Keratinocyte (primary cell): ENCODE measurements at regions not wholly inside any gene's neighbourhood (a gene's known extent, or its start where the extent isn't known, plus 50 kb on each side); places are given as distances from the start of the nearest gene placed in this dataset.

Experiments used
- DNase-seq: peaks from one replicate; pipeline ENCODE4 v3.0.0-alpha.2; 2011; ENCODE audit warnings: low read depth, missing footprints, low spot score
- FAIRE-seq: peaks from 2 replicates; lab custom pipeline; 2011; peaks lifted over from hg19 to GRCh38; lab: Jason Lieb, UNC
- H2AFZ ChIP-seq: 2 replicates; pipeline ENCODE4 v1.6.0; 2012; ENCODE audit warnings: low read length, control low read depth, inconsistent platforms; ENCODE audit not compliant: control insufficient read depth
- H3K27ac ChIP-seq: 2 replicates; pipeline ENCODE4 v1.5.1; 2011; ENCODE audit warnings: low read length; ENCODE audit not compliant: control insufficient read depth, insufficient read depth
- H3K27me3 ChIP-seq: 3 replicates; pipeline ENCODE4 v1.6.0; 2011; ENCODE audit warnings: low read length; ENCODE audit not compliant: control insufficient read depth, insufficient read depth; ENCODE audit errors: extremely low read depth
- H3K36me3 ChIP-seq, 2 experiments: 2 replicates in 1 of 2; 3 replicates in 1 of 2; pipeline ENCODE4 v1.5.1; 2011; ENCODE audit warnings: low read length in 2 of 2, mild to moderate bottlenecking in 1 of 2; ENCODE audit not compliant: control insufficient read depth in 2 of 2, insufficient read depth in 2 of 2; ENCODE audit errors: extremely low read depth in 1 of 2
- H3K4me1 ChIP-seq: 3 replicates; pipeline ENCODE4 v1.5.1; 2011; ENCODE audit warnings: low read length; ENCODE audit not compliant: control insufficient read depth, insufficient read depth; ENCODE audit errors: extremely low read depth
- H3K4me2 ChIP-seq: 3 replicates; pipeline ENCODE4 v1.6.0; 2011; ENCODE audit warnings: low read depth, low read length; ENCODE audit not compliant: control insufficient read depth, insufficient read depth; ENCODE audit errors: extremely low read depth
- H3K4me3 ChIP-seq, 3 experiments: fragments of 200-600 bp in 1 of 3; sonication (generic) in 1 of 3; 2 replicates in 2 of 3; 3 replicates in 1 of 3; pipeline ENCODE4 v1.5.1; 2011 to 2016; ENCODE audit warnings: low read length in 3 of 3, mild to moderate bottlenecking in 3 of 3, control low read depth in 2 of 3, inconsistent platforms in 1 of 3, low read depth in 1 of 3, mixed read lengths in 1 of 3, mixed run types in 1 of 3, moderate library complexity in 1 of 3; ENCODE audit not compliant: control insufficient read depth in 2 of 3, insufficient read depth in 2 of 3; ENCODE audit errors: extremely low read depth in 1 of 3
- H3K79me2 ChIP-seq: 2 replicates; pipeline ENCODE4 v1.6.0; 2012; ENCODE audit warnings: low read length; ENCODE audit not compliant: control insufficient read depth, insufficient read depth
- H3K9ac ChIP-seq: 3 replicates; pipeline ENCODE4 v1.6.0; 2011; ENCODE audit warnings: low read length; ENCODE audit not compliant: control insufficient read depth, insufficient read depth; ENCODE audit errors: extremely low read depth
- H3K9me1 ChIP-seq: 3 replicates; pipeline ENCODE4 v1.6.0; 2011; ENCODE audit warnings: low read length; ENCODE audit not compliant: control insufficient read depth, insufficient read depth; ENCODE audit errors: extremely low read depth
- H3K9me3 ChIP-seq: 2 replicates; pipeline ENCODE4 v1.5.1; 2012; ENCODE audit warnings: low read depth, low read length; ENCODE audit not compliant: control insufficient read depth
- H4K20me1 ChIP-seq: 3 replicates; pipeline ENCODE4 v1.6.0; 2011; ENCODE audit warnings: low read length; ENCODE audit not compliant: control insufficient read depth, insufficient read depth; ENCODE audit errors: extremely low read depth
- CTCF ChIP-seq, 3 experiments: IDR thresholded peaks in 1 of 3; conservative IDR thresholded peaks in 1 of 3; optimal IDR thresholded peaks in 1 of 3; 2 replicates in 2 of 3; 3 replicates in 1 of 3; pipeline versions ENCODE3 to v1.5.1; 2011; ENCODE audit warnings: low read length in 3 of 3, mild to moderate bottlenecking in 3 of 3, moderate library complexity in 2 of 3, control low read depth in 1 of 3, inconsistent platforms in 1 of 3; ENCODE audit not compliant: insufficient read depth in 2 of 3; ENCODE audit errors: extremely low read depth in 1 of 3
- EZH2 ChIP-seq: IDR thresholded peaks from one replicate; pipeline ENCODE4 v1.6.1; 2012; ENCODE audit warnings: inconsistent platforms, mild to moderate bottlenecking, low read length, moderate library complexity
- dilution Hi-C: fragments of 300-500 bp; cut with MboI; formaldehyde crosslinking; loops from one replicate; pipeline ENCODE4 v1.7.0; 2020; ENCODE audit warnings: low sequenced_read_pairs; ENCODE audit not compliant: extremely low pct_ligation_motif_present

- DNase-seq: no peak
- Histone ChIP-seq H3K79me2 (no peaks in the 10 kb centered on the region), H3K27ac (no peak overlapping the region), H3K9me1 (no peaks in the 10 kb centered on the region), H3K27me3 (no peaks in the 10 kb centered on the region), H3K4me1 (no peaks in the 10 kb centered on the region), H3K4me3 (no peak overlapping the region), H4K20me1 (no peaks in the 10 kb centered on the region), H2AFZ (no peak overlapping the region), H3K4me2 (no peak overlapping the region), H3K9me3 (no peaks in the 10 kb centered on the region), H3K36me3 (no peaks in the 10 kb centered on the region), H3K9ac (no peak overlapping the region)
- no peak for TF ChIP-seq CTCF (optimal IDR thresholded peaks at IDR 0.05 in 1 of 3, IDR thresholded peaks at IDR 0.05 in 1 of 3, conservative IDR thresholded peaks at IDR 0.05 in 1 of 3; ENCODE audit: extremely low read depth in 1 of 3, insufficient read depth in 2 of 3, low read length in 3 of 3)
- TF ChIP-seq EZH2: no peak
- dilution Hi-C loops: no loop called here
- FAIRE-seq: no peak
Measured at GRCh38 chr13:90201202-90201601, 1146.3 kb upstream of the MIR17HG start.

- no peaks in the 10 kb centered on the region for H3K9me1 ChIP-seq
- H3K4me3 ChIP-seq: no peak overlapping the region
- no peaks in the 10 kb centered on the region for H3K4me1 ChIP-seq
- H3K36me3 ChIP-seq: no peaks in the 10 kb centered on the region
- H2AFZ ChIP-seq: no peak overlapping the region
- H3K9me3 ChIP-seq: no peaks in the 10 kb centered on the region
- DNase-seq: no peak
- dilution Hi-C loops: no loop called here
- no peaks in the 10 kb centered on the region for H4K20me1 ChIP-seq
- no peak for FAIRE-seq
- H3K27me3 ChIP-seq: no peaks in the 10 kb centered on the region
- H3K4me2 ChIP-seq: no peak overlapping the region
- no peak for TF ChIP-seq CTCF (optimal IDR thresholded peaks at IDR 0.05 in 1 of 3, IDR thresholded peaks at IDR 0.05 in 1 of 3, conservative IDR thresholded peaks at IDR 0.05 in 1 of 3; ENCODE audit: extremely low read depth in 1 of 3, insufficient read depth in 2 of 3, low read length in 3 of 3)
- no peak for TF ChIP-seq EZH2
- H3K27ac ChIP-seq: no peak overlapping the region
- H3K79me2 ChIP-seq: no peaks in the 10 kb centered on the region
- H3K9ac ChIP-seq: no peak overlapping the region
Measured at GRCh38 chr13:90201676-90202460, 1145.6 kb upstream of the MIR17HG start.
